NCI-H345 treated with DMSO at 0.1 percent for 48 hours (cell line): ENCODE measurements at regions not wholly inside any gene's neighbourhood (a gene's known extent, or its start where the extent isn't known, plus 50 kb on each side); places are given as distances from the start of the nearest gene placed in this dataset.

ENCODE experiments used
- DNase-seq: peaks from one replicate; lab custom pipeline; 2025; ENCODE audit not compliant: unreplicated experiment; lab: John Stamatoyannopoulos, UW

DNA sequence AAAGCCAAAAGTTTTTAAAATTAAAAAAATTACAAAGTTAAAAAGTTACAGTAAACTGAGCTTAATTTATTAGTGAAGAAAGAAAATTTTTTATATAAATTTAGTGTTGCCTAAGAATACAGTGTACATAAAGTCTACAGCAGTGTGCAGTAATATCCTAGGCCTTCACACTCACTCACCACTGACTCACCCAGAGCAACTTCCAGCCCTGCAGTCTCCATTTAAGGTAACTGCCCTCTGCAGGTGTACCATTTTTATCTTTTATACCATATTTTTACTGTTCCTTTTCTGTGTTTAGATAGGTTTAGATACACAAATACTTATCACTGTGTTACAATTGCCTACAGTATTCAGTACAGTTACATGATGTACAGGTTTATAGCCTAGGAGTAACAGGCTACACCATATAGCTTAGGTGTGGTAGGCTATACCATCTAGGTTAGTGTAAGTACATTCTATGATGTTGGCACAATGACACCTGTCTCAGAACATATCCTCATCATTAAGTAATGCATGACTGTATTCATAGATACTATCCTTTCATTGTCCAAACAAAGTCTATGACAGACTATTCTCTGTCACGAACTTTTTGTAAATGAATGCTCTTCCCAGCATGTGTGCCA, 78.6 kb upstream of the PBX1 start:
- DNase-seq = no peak

DNA sequence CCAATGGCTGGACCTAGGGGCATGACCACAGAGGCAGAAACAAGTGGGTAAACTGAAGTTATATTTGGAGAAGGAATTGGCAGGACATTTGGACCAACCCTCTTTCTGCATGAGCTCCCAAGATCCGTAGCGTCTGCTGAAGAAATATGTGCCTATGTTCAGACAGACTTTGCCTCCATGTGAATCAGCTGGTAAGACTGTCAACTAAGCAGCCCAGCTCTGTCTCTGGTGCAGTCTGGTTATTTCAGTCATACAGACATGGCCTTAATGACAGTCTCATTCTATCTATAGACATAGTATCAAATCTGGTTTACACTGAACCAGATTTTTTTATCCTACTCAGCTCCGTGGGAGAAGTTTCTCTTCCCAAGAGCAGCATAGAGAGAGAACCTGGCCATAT, 63.1 kb upstream of the PBX1 start:
- no peak for DNase-seq

DNA sequence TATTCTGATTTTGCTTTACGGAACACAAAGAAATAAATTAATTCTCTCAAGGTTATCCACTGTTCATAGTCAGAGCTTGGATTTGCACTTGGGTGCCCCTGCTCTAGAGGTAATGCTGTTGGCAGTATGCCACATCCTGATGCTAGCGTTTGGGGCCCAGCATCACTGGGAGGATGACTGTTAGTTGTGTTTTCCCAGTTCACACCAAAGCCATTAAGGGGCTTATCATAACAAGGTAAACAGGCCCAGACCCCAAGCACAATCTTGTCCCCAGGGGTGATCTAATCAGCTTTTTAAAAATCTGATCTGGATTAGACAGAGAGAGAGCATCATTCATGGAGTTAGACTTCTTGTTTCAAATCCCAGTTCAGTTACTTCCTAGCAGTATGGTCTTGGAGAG, 60.2 kb upstream of the PBX1 start:
- DNase-seq = no peak

DNA sequence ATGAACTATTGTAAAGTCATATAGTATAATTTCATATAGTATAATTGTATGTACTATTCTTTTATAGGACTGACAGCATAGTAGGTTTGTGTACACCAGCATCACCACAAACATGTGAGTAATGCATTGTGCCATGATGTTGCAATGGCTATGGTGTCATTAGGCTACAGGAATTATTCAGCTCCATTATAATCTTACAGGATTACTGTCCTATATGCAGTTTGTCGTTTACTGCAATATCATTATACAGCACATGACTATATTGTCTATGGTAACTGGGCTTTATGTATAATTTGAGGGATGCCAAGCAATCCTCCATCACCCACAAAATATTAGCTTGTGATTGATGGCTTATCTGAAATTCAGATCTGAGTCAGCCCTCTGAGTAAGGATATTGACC, 54.2 kb upstream of the PBX1 start:
- DNase-seq = no peak
